ENCODE measurements at regions not wholly inside any gene's neighbourhood (a gene's known extent, or its start where the extent isn't known, plus 50 kb on each side); places are given as distances from the start of the nearest gene placed in this dataset.

GRCh38 chr7:16991551-16991950 is 109.8 kb upstream of the AGR3 start:
- no peak for DNase-seq
- H3K4me3 ChIP-seq, result no peak overlapping the region
- TF ChIP-seq CTCF (IDR thresholded peaks at IDR 0.05), result no peak
- no peak overlapping the region for H3K27ac ChIP-seq
- peaks cover 0 to 15% (median 0%) of the 10 kb centered on the region in 4 donors for H3K4me1 ChIP-seq
- H3K27me3 ChIP-seq, result no peaks in the 10 kb centered on the region
- no peaks in the 10 kb centered on the region for H3K36me3 ChIP-seq
- intact Hi-C loops (cut with DNase I; ENCODE audit: low total_unique reads), result no loop called here
- peaks cover 0 to 3% (median 0%) of the 10 kb centered on the region in 3 donors for H3K9me3 ChIP-seq

- Histone ChIP-seq H3K4me1 (peaks cover 0 to 15% (median 0%) of the 10 kb centered on the region in 4 donors), H3K27ac (no peak overlapping the region), H3K27me3 (no peaks in the 10 kb centered on the region), H3K9me3 (peaks cover 0 to 8% (median 0%) of the 10 kb centered on the region in 3 donors), H3K36me3 (no peaks in the 10 kb centered on the region), H3K4me3 (no peak overlapping the region)
- intact Hi-C loops (cut with DNase I; ENCODE audit: low total_unique reads), result no loop called here
- DNase-seq, result no peak
- TF ChIP-seq CTCF (IDR thresholded peaks at IDR 0.05), result no peak
These were observed 111.8 kb upstream of the AGR3 start for GRCh38 chr7:16993543-16993942.

- H3K4me1 ChIP-seq, result no peaks in the 10 kb centered on the region
- H3K27ac ChIP-seq, result no peak overlapping the region
- H3K4me3 ChIP-seq, result no peak overlapping the region
- H3K9me3 ChIP-seq, result peaks cover 0 to 8% (median 0%) of the 10 kb centered on the region in 3 donors
- no peaks in the 10 kb centered on the region for H3K36me3 ChIP-seq
- no peaks in the 10 kb centered on the region for H3K27me3 ChIP-seq
- no peak for TF ChIP-seq CTCF (IDR thresholded peaks at IDR 0.05)
- DNase-seq, result no peak
- intact Hi-C loops (cut with DNase I; ENCODE audit: low total_unique reads), result no loop called here
These were observed 116.8 kb upstream of the AGR3 start for GRCh38 chr7:16998481-16999051.

DNA sequence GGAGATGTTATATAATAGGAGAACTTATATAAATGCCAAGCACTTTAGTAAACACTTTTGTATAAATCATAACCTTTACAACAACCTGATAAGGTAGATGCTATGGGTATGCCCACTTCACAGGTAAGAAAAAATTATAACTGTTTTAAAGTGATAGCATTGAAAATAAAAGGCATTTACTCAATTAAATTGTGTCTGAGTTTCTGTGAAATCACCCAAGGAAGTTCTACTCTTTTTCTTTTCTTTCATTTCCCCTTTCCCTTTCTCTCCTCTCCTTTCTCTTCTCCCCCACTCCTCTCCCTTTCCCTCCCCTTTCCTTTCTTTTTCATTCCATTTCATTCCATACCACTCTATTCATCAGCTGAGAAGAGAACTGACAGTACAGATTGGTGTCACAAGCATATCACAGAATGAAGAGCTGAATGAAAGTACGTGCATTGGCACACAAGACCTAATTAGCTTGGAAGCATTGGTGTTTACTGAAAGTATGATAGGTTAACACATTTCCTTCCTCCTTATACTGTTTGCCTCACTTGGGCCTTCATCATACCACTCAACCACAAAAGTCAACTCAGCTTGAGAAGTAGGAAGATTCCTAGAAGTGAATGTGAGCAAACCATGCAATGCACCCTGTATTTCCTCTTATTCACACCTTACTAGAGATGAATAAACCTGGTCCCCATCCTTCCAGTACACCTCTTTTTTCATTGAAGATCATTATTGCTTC is 117.9 kb upstream of the AGR3 start:
- H3K36me3 ChIP-seq, result no peaks in the 10 kb centered on the region
- H3K27ac ChIP-seq, result no peak overlapping the region
- no peak overlapping the region for H3K4me3 ChIP-seq
- intact Hi-C loops (cut with DNase I; ENCODE audit: low total_unique reads), result no loop called here
- no peak for DNase-seq
- no peaks in the 10 kb centered on the region for H3K4me1 ChIP-seq
- TF ChIP-seq CTCF (IDR thresholded peaks at IDR 0.05), result no peak
- peaks cover 0 to 8% (median 0%) of the 10 kb centered on the region in 3 donors for H3K9me3 ChIP-seq
- H3K27me3 ChIP-seq, result no peaks in the 10 kb centered on the region

- Histone ChIP-seq H3K4me3 (no peak overlapping the region), H3K27me3 (no peaks in the 10 kb centered on the region), H3K4me1 (peaks cover 0 to 8% (median 2%) of the 10 kb centered on the region in 4 donors), H3K9me3 (no peaks in the 10 kb centered on the region), H3K36me3 (no peaks in the 10 kb centered on the region), H3K27ac (no peak overlapping the region)
- intact Hi-C loops (cut with DNase I; ENCODE audit: low total_unique reads), result no loop called here
- no peak for DNase-seq
- no peak for TF ChIP-seq CTCF (IDR thresholded peaks at IDR 0.05)
These were observed 123.5 kb upstream of the AGR3 start for GRCh38 chr7:17005271-17005670.

Data from tibial artery (tissue), 4 donors.